H1 (cell line): ENCODE measurements at regions not wholly inside any gene's neighbourhood (a gene's known extent, or its start where the extent isn't known, plus 50 kb on each side); places are given as distances from the start of the nearest gene placed in this dataset.

ENCODE experiments used
- CTCF ChIA-PET: fragments of 300-600 bp; sonication (Branson Sonifier 250); formaldehyde crosslinking; loops from one replicate; lab custom pipeline; 2021; ENCODE audit not compliant: partially characterized antibody; lab: Charles Lee
- POLR2A ChIA-PET: fragments of 300-600 bp; sonication (Branson Sonifier 250); formaldehyde crosslinking; loops from one replicate; lab custom pipeline; 2021; ENCODE audit warnings: inconsistent platforms; ENCODE audit not compliant: partially characterized antibody; lab: Charles Lee
- DNase-seq, 2 experiments: peaks; one replicate each; pipeline versions ENCODE4 v3.0.0 to v3.0.0-alpha.2; 2010 to 2022; ENCODE audit warnings: low spot score in 2 of 2, low read depth in 1 of 2, mixed read lengths in 1 of 2
- FAIRE-seq: peaks from 2 replicates; lab custom pipeline; 2011; peaks lifted over from hg19 to GRCh38; lab: Jason Lieb, UNC
- H2AFZ ChIP-seq: 2 replicates; pipeline ENCODE4 v1.8.1; 2012; ENCODE audit warnings: low read length, inconsistent platforms
- H2AK5ac ChIP-seq: 2 replicates; pipeline ENCODE4 v1.6.1; 2013; ENCODE audit warnings: low read depth, low read length
- H2BK120ac ChIP-seq: replicated peaks from 2 replicates; pipeline ENCODE3; 2013; ENCODE audit warnings: low read depth, low read length, inconsistent platforms
- H2BK12ac ChIP-seq: 2 replicates; pipeline ENCODE4 v1.6.1; 2013; ENCODE audit warnings: low read depth, low read length
- H2BK15ac ChIP-seq: 2 replicates; pipeline ENCODE4 v1.6.1; 2013; ENCODE audit warnings: low read length
- H2BK20ac ChIP-seq: 2 replicates; pipeline ENCODE4 v1.6.1; 2013; ENCODE audit warnings: low read length
- H2BK5ac ChIP-seq: 2 replicates; pipeline ENCODE4 v1.6.1; 2013; ENCODE audit warnings: low read depth, low read length
- H3K14ac ChIP-seq: 2 replicates; pipeline ENCODE4 v1.6.1; 2013; ENCODE audit warnings: inconsistent platforms; ENCODE audit not compliant: insufficient read length
- H3K18ac ChIP-seq: 2 replicates; pipeline ENCODE4 v1.6.1; 2013; ENCODE audit warnings: low read length; ENCODE audit errors: extremely low read depth
- H3K23ac ChIP-seq: 2 replicates; pipeline ENCODE4 v1.6.1; 2013; ENCODE audit warnings: inconsistent platforms; ENCODE audit not compliant: insufficient read length
- H3K23me2 ChIP-seq: 2 replicates; pipeline ENCODE4 v1.6.1; 2013; ENCODE audit warnings: low read depth, low read length
- H3K27ac ChIP-seq: 2 replicates; pipeline ENCODE4 v1.6.1; 2011; ENCODE audit warnings: low read depth, low read length, inconsistent platforms
- H3K27me3 ChIP-seq, 4 experiments: replicated peaks in 1 of 4; 1 replicate in 1 of 4; 2 replicates in 3 of 4; pipeline versions ENCODE4 v1.6.1 to v1.8.1; 2011 to 2013; ENCODE audit warnings: low read length in 3 of 4, mild to moderate bottlenecking in 3 of 4, inconsistent platforms in 2 of 4, mixed read lengths in 2 of 4, moderate library complexity in 1 of 4; ENCODE audit not compliant: control insufficient read depth in 3 of 4, insufficient read depth in 3 of 4; ENCODE audit errors: extremely low read depth in 1 of 4
- H3K36me3 ChIP-seq, 4 experiments: 2 replicates each; pipeline versions ENCODE4 v1.6.1 to v1.8.1; 2011 to 2013; ENCODE audit warnings: mild to moderate bottlenecking in 4 of 4, low read length in 3 of 4, moderate library complexity in 2 of 4, control low read depth in 1 of 4, inconsistent platforms in 1 of 4; ENCODE audit not compliant: insufficient read depth in 4 of 4, control insufficient read depth in 2 of 4
- H3K4ac ChIP-seq: replicated peaks from 2 replicates; pipeline ENCODE3; 2013; ENCODE audit warnings: low read length, low read depth, mixed read lengths, inconsistent platforms; ENCODE audit not compliant: insufficient read length
- H3K4me1 ChIP-seq, 4 experiments: replicated peaks in 1 of 4; 1 replicate in 1 of 4; 2 replicates in 3 of 4; pipeline versions ENCODE4 v1.6.1 to v1.8.1; 2011 to 2013; ENCODE audit warnings: low read length in 3 of 4, inconsistent platforms in 2 of 4, mixed read lengths in 1 of 4; ENCODE audit not compliant: insufficient read depth in 4 of 4, control insufficient read depth in 3 of 4
- H3K4me2 ChIP-seq, 2 experiments: 2 replicates each; pipeline versions ENCODE4 v1.6.1 to v1.8.1; 2011 to 2013; ENCODE audit warnings: low read depth in 2 of 2, low read length in 2 of 2, control low read depth in 1 of 2, inconsistent platforms in 1 of 2, mild to moderate bottlenecking in 1 of 2; ENCODE audit not compliant: insufficient read depth in 1 of 2
- H3K4me3 ChIP-seq, 4 experiments: fragments of 200-600, 300-600 bp in 1 of 4; sonication (generic), shearing (Covaris generic), sonication (Bioruptor Twin) in 1 of 4; 2 replicates each; pipeline versions ENCODE4 v1.5.1 to v1.8.1; 2011 to 2016; ENCODE audit warnings: low read length in 4 of 4, low read depth in 3 of 4, control low read depth in 2 of 4, inconsistent platforms in 2 of 4, mild to moderate bottlenecking in 2 of 4, mixed read lengths in 1 of 4, moderate library complexity in 1 of 4; ENCODE audit not compliant: insufficient read depth in 2 of 4; ENCODE audit errors: extremely low read depth in 1 of 4
- H3K56ac ChIP-seq: replicated peaks from 2 replicates; pipeline ENCODE3; 2013; ENCODE audit warnings: low read depth, mild to moderate bottlenecking, mixed read lengths, low read length, inconsistent platforms; ENCODE audit not compliant: insufficient read length
- H3K79me1 ChIP-seq: 2 replicates; pipeline ENCODE4 v1.6.1; 2013; ENCODE audit warnings: low read depth, low read length, control low read depth
- H3K79me2 ChIP-seq, 2 experiments: 2 replicates each; pipeline versions ENCODE4 v1.6.1 to v1.8.1; 2012 to 2013; ENCODE audit warnings: low read length in 2 of 2, mild to moderate bottlenecking in 2 of 2, inconsistent platforms in 1 of 2; ENCODE audit not compliant: insufficient read depth in 2 of 2, control insufficient read depth in 1 of 2
- H3K9ac ChIP-seq, 4 experiments: replicated peaks in 1 of 4; 1 replicate in 1 of 4; 2 replicates in 3 of 4; pipeline versions ENCODE4 v1.6.1 to v1.8.1; 2011 to 2013; ENCODE audit warnings: low read depth in 3 of 4, low read length in 3 of 4, control low read depth in 2 of 4, mild to moderate bottlenecking in 2 of 4, moderate library complexity in 2 of 4, inconsistent platforms in 1 of 4; ENCODE audit errors: extremely low read depth in 1 of 4
- H3K9me3 ChIP-seq, 2 experiments: 2 replicates each; pipeline versions ENCODE4 v1.6.1 to v1.8.1; 2012 to 2013; ENCODE audit warnings: mild to moderate bottlenecking in 2 of 2, moderate library complexity in 2 of 2, control low read depth in 1 of 2, inconsistent platforms in 1 of 2, low read depth in 1 of 2, low read length in 1 of 2, mixed read lengths in 1 of 2; ENCODE audit not compliant: insufficient read depth in 2 of 2
- H4K20me1 ChIP-seq, 2 experiments: replicated peaks in 1 of 2; 2 replicates each; pipeline versions ENCODE3 to v1.8.1; 2011 to 2013; ENCODE audit warnings: inconsistent platforms in 2 of 2, low read length in 2 of 2, mild to moderate bottlenecking in 1 of 2; ENCODE audit not compliant: insufficient read depth in 2 of 2, control insufficient read depth in 1 of 2
- H4K5ac ChIP-seq: 2 replicates; pipeline ENCODE4 v1.6.1; 2013; ENCODE audit warnings: low read length, low read depth, mixed read lengths, inconsistent platforms; ENCODE audit not compliant: insufficient read length
- H4K8ac ChIP-seq: 2 replicates; pipeline ENCODE4 v1.8.0; 2013; ENCODE audit warnings: mild to moderate bottlenecking, moderate library complexity, low read length, inconsistent platforms; ENCODE audit not compliant: insufficient read depth; ENCODE audit errors: extremely low read depth
- H4K91ac ChIP-seq: replicated peaks from 2 replicates; pipeline ENCODE3; 2013; ENCODE audit warnings: low read length, mixed read lengths, inconsistent platforms; ENCODE audit not compliant: insufficient read length
- BCL11A ChIP-seq, 2 experiments: IDR thresholded peaks; one replicate each; pipeline ENCODE4 v1.6.1; 2011; ENCODE audit warnings: low read depth in 2 of 2, low read length in 2 of 2, mild to moderate bottlenecking in 2 of 2
- BRCA1 ChIP-seq: IDR thresholded peaks from 2 replicates; pipeline ENCODE4 v1.6.1; 2012; ENCODE audit warnings: low read depth, low read length, improper control_type of control experiment
- CBX8 ChIP-seq: fragments of 300-800, 300-1000 bp; sonication (generic); IDR thresholded peaks from 2 replicates; pipeline ENCODE4 v1.7.1; 2016; ENCODE audit warnings: low read depth, low read length, borderline replicate concordance
- CREB1 ChIP-seq: IDR thresholded peaks from 2 replicates; pipeline ENCODE4 v1.6.1; 2012; ENCODE audit warnings: inconsistent platforms
- CTCF ChIP-seq, 3 experiments: IDR thresholded peaks; 1 replicate in 2 of 3; 2 replicates in 1 of 3; pipeline versions ENCODE4 v1.5.1 to v1.6.1; 2011; ENCODE audit warnings: low read length in 3 of 3, mild to moderate bottlenecking in 3 of 3, inconsistent platforms in 2 of 3, low read depth in 1 of 3, moderate library complexity in 1 of 3; ENCODE audit not compliant: insufficient read depth in 1 of 3; ENCODE audit errors: control extremely low read depth in 1 of 3
- FOSL1 ChIP-seq: IDR thresholded peaks from 2 replicates; pipeline ENCODE4 v1.6.1; 2011; ENCODE audit warnings: mild to moderate bottlenecking, low read depth, low read length, moderate library complexity; ENCODE audit not compliant: insufficient read depth
- HDAC6 ChIP-seq: IDR thresholded peaks from one replicate; pipeline ENCODE4 v1.7.1; 2012; ENCODE audit warnings: low read depth, mild to moderate bottlenecking, inconsistent platforms, low read length, moderate library complexity
- KDM5A ChIP-seq: fragments of 200-600 bp; IDR thresholded peaks from 2 replicates; pipeline ENCODE4 v1.7.1; 2012; ENCODE audit warnings: mild to moderate bottlenecking, low read length, inconsistent platforms, mixed read lengths
- PHF8 ChIP-seq: fragments of 200-600 bp; sonication (generic); conservative IDR thresholded peaks from 2 replicates; pipeline ENCODE4 v1.7.1; 2012; ENCODE audit warnings: low read depth, mild to moderate bottlenecking, inconsistent platforms, low read length, moderate library complexity
- RNF2 ChIP-seq: fragments of 200-900, 300-1000 bp; sonication (generic); IDR thresholded peaks from 2 replicates; pipeline ENCODE4 v1.7.1; 2016; ENCODE audit warnings: borderline replicate concordance, low read depth, mild to moderate bottlenecking, antibody characterized with exemption, low read length; ENCODE audit not compliant: poor library complexity, severe bottlenecking; ENCODE audit errors: missing control alignments
- RXRA ChIP-seq: IDR thresholded peaks from 2 replicates; pipeline ENCODE4 v1.6.1; 2011; ENCODE audit warnings: low read depth, mild to moderate bottlenecking, low read length, moderate library complexity; ENCODE audit not compliant: insufficient read depth
- ZNF274 ChIP-seq: IDR thresholded peaks from 2 replicates; pipeline ENCODE4 v1.7.0; 2012; ENCODE audit warnings: low read length, borderline replicate concordance; ENCODE audit errors: extremely low read depth
- WGBS, 2 experiments: shearing (Covaris generic) in 1 of 2; methylation state at CpG; one replicate each; pipeline versions ENCODE4 v1.1.6 to v1.1.7; 2013 to 2015; ENCODE audit warnings: low lambda C conversion rate in 2 of 2, mixed read lengths in 2 of 2, inconsistent platforms in 1 of 2, low coverage in 1 of 2, missing lambda C conversion rate in 1 of 2; ENCODE audit not compliant: insufficient replicate concordance in 2 of 2, insufficient coverage in 1 of 2, insufficient read length in 1 of 2; ENCODE audit errors: extremely low coverage in 1 of 2, missing lambda C conversion rate in 1 of 2; 5-methylcytosine and 5-hydroxymethylcytosine counted together

DNA sequence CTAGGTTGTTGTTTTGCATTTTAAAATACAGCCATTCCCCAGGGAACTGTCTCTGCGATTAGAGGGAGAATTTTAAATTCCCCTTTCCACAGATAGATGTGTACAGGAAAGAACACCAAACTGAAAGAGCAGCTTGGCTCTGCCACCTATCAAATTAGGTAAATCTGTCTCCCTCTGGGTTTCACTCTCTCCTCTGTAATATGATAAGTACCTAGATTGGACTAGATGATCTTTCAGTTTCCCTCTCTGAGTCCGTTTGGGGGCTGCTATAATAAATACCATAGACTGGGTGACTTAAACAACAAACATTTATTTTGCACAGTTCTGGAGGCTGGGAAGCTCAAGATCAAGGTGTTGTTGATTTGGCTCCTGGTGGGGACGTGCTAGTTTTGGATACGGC, 186.0 kb downstream of the KIF20B start:
- H4K5ac ChIP-seq: no peak overlapping the region
- H3K4me1 ChIP-seq: no peaks in the 10 kb centered on the region; a peak in 1 of 7 replicates
- no peak overlapping the region for H3K4ac ChIP-seq
- H3K4me3 ChIP-seq: no peak overlapping the region
- no peak overlapping the region for H3K14ac ChIP-seq
- H3K79me2 ChIP-seq: no peaks in the 10 kb centered on the region
- H3K27me3 ChIP-seq: no peaks in the 10 kb centered on the region
- H2BK15ac ChIP-seq: no peak overlapping the region
- no peak for DNase-seq
- no peak for FAIRE-seq
- H2AFZ ChIP-seq: 0 out of 2 replicates have a peak overlapping the region, but pooled peaks have one; percentile 23
- no peaks in the 10 kb centered on the region for H3K9me3 ChIP-seq
- H3K4me2 ChIP-seq: no peak overlapping the region
- no peak overlapping the region for H4K91ac ChIP-seq
- POLR2A ChIA-PET: no interaction called here
- no peak overlapping the region for H3K9ac ChIP-seq
- no peak overlapping the region for H2AK5ac ChIP-seq
- no peak overlapping the region for H3K27ac ChIP-seq
- CTCF ChIA-PET: no interaction called here
- no peak overlapping the region for H4K8ac ChIP-seq
- H3K36me3 ChIP-seq: no peaks in the 10 kb centered on the region
- H4K20me1 ChIP-seq: no peaks in the 10 kb centered on the region
- no peak overlapping the region for H3K23ac ChIP-seq
- H2BK20ac ChIP-seq: no peak overlapping the region
- H2BK120ac ChIP-seq: no peak overlapping the region
- 86% methylated on average over 4 of the region's 4 CpGs; no CpG with 5 or more reads in 1 of the 2 experiments for WGBS, 2 experiments
- H2BK12ac ChIP-seq: no peak overlapping the region
- H3K56ac ChIP-seq: no peak overlapping the region
- no peak overlapping the region for H2BK5ac ChIP-seq
- H3K79me1 ChIP-seq: no peaks in the 10 kb centered on the region
- H3K18ac ChIP-seq: no peak overlapping the region
- no peaks in the 10 kb centered on the region; the same call in 1 of the 2 replicates for H3K23me2 ChIP-seq
- TF ChIP-seq FOSL1 (no peak), BCL11A (IDR thresholded peaks at IDR 0.05; ENCODE audit: low read depth in 2 of 2, low read length in 2 of 2) (no peak), BRCA1 (no peak), PHF8 (no peak), RNF2 (no peak), CREB1 (no peak), KDM5A (no peak), RXRA (no peak), CTCF (IDR thresholded peaks at IDR 0.05; ENCODE audit: control extremely low read depth in 1 of 3, insufficient read depth in 1 of 3, low read depth in 1 of 3, low read length in 3 of 3) (no peak), CBX8 (no peak), HDAC6 (no peak), ZNF274 (no peak)
